Nephron progenitor cell (in vitro differentiated cells): ENCODE measurements at regions not wholly inside any gene's neighbourhood (a gene's known extent, or its start where the extent isn't known, plus 50 kb on each side); places are given as distances from the start of the nearest gene placed in this dataset.
A peak's percentile ranks its signal among the peaks of the same experiment; 100 is the strongest.

Source experiments
- DNase-seq: peaks from one replicate; pipeline ENCODE4 v3.0.0; 2021
- H3K27ac Mint-ChIP-seq: 2 replicates; pipeline ENCODE4 v1.8.0; 2021; ENCODE audit warnings: mild to moderate bottlenecking, moderate library complexity, mixed read lengths
- H3K27me3 Mint-ChIP-seq: 2 replicates; pipeline ENCODE4 v1.8.0; 2021; ENCODE audit warnings: mild to moderate bottlenecking, low read depth, mixed read lengths; ENCODE audit not compliant: poor library complexity
- H3K36me3 Mint-ChIP-seq: 2 replicates; pipeline ENCODE4 v1.8.0; 2021; ENCODE audit warnings: low read depth, mixed read lengths
- H3K4me1 Mint-ChIP-seq: 2 replicates; pipeline ENCODE4 v1.8.0; 2021; ENCODE audit warnings: mixed read lengths
- H3K4me3 Mint-ChIP-seq: 2 replicates; pipeline ENCODE4 v1.8.0; 2021; ENCODE audit warnings: mild to moderate bottlenecking, moderate library complexity, mixed read lengths
- H3K9me3 Mint-ChIP-seq: 2 replicates; pipeline ENCODE4 v1.8.0; 2021; ENCODE audit warnings: mild to moderate bottlenecking, moderate library complexity, mixed read lengths
- CTCF ChIP-seq: fragments of 200-600 bp; sonication (generic); IDR thresholded peaks from 2 replicates; pipeline ENCODE4 v1.5.0; 2021; ENCODE audit warnings: antibody characterized with exemption

- Mint-ChIP-seq H3K4me3 (peak overlapping the region; percentile 41), H3K9me3 (no peaks in the 10 kb centered on the region), H3K27ac (peak overlapping the region; percentile 73), H3K27me3 (peaks cover 18% of the 10 kb centered on the region), H3K36me3 (no peaks in the 10 kb centered on the region), H3K4me1 (peaks cover 57% of the 10 kb centered on the region)
- no peak for TF ChIP-seq CTCF
- DNase-seq = no peak
These were observed 454.9 kb downstream of the SOX9 start for GRCh38 chr17:72575542-72576233.

- no peaks in the 10 kb centered on the region for H3K36me3 Mint-ChIP-seq
- peak overlapping the region; percentile 73 for H3K27ac Mint-ChIP-seq
- peak overlapping the region; percentile 41 for H3K4me3 Mint-ChIP-seq
- H3K27me3 Mint-ChIP-seq = peaks cover 24% of the 10 kb centered on the region
- TF ChIP-seq CTCF = no peak
- peaks cover 58% of the 10 kb centered on the region for H3K4me1 Mint-ChIP-seq
- DNase-seq = no peak
- no peaks in the 10 kb centered on the region for H3K9me3 Mint-ChIP-seq
These were observed 455.5 kb downstream of the SOX9 start for GRCh38 chr17:72576289-72576759.

- DNase-seq = no peak
- no peak overlapping the region for H3K4me3 Mint-ChIP-seq
- no peaks in the 10 kb centered on the region for H3K36me3 Mint-ChIP-seq
- H3K9me3 Mint-ChIP-seq = peaks cover 13% of the 10 kb centered on the region
- peaks cover 34% of the 10 kb centered on the region for H3K27me3 Mint-ChIP-seq
- no peak for TF ChIP-seq CTCF
- no peak overlapping the region for H3K27ac Mint-ChIP-seq
- H3K4me1 Mint-ChIP-seq = peaks cover 44% of the 10 kb centered on the region
These were observed 458.1 kb downstream of the SOX9 start for GRCh38 chr17:72578817-72579470.

GRCh38 chr17:72579990-72580320, 459.1 kb downstream of the SOX9 start:
- H3K36me3 Mint-ChIP-seq = peaks cover 5% of the 10 kb centered on the region
- no peak for TF ChIP-seq CTCF
- no peak overlapping the region for H3K27ac Mint-ChIP-seq
- peaks cover 34% of the 10 kb centered on the region for H3K4me1 Mint-ChIP-seq
- no peak overlapping the region for H3K4me3 Mint-ChIP-seq
- peaks cover 36% of the 10 kb centered on the region for H3K27me3 Mint-ChIP-seq
- no peak for DNase-seq
- H3K9me3 Mint-ChIP-seq = peaks cover 19% of the 10 kb centered on the region

- H3K27ac Mint-ChIP-seq = no peak overlapping the region
- no peak for DNase-seq
- no peak overlapping the region for H3K4me3 Mint-ChIP-seq
These were observed 459.7 kb downstream of the SOX9 start for GRCh38 chr17:72580321-72581127.

More at GRCh38 chr17:72580321-72581127, 459.7 kb downstream of the SOX9 start:
- H3K27me3 Mint-ChIP-seq = peaks cover 36% of the 10 kb centered on the region
- peaks cover 19% of the 10 kb centered on the region for H3K9me3 Mint-ChIP-seq
- no peak for TF ChIP-seq CTCF
- peaks cover 5% of the 10 kb centered on the region for H3K36me3 Mint-ChIP-seq
- H3K4me1 Mint-ChIP-seq = peaks cover 28% of the 10 kb centered on the region
